SK-N-SH treated with all-trans-retinoic acid at 6 μM for 48 hours (cell line): ENCODE measurements at regions not wholly inside any gene's neighbourhood (a gene's known extent, or its start where the extent isn't known, plus 50 kb on each side); places are given as distances from the start of the nearest gene placed in this dataset.

Source experiments
- ATAC-seq: fragments of 200-7000 bp; cut with Tn5 transposase; 3 replicates; pipeline ENCODE4 v1.9.1; 2020; ENCODE audit warnings: mild to moderate bottlenecking, moderate library complexity
- ARNTL ChIP-seq: fragments of 450-650 bp; formaldehyde crosslinking; IDR thresholded peaks from 2 replicates; pipeline ENCODE4 v1.5.0; 2020; ENCODE audit warnings: low read depth, mild to moderate bottlenecking, moderate library complexity, borderline replicate concordance
- BACH2 ChIP-seq: fragments of 250-450 bp; sonication (Bioruptor Pico); IDR thresholded peaks from 2 replicates; pipeline ENCODE4 v1.9.0; 2021; ENCODE audit warnings: mild to moderate bottlenecking, borderline replicate concordance
- CSDC2 ChIP-seq: fragments of 250-450 bp; sonication (Bioruptor Pico); IDR thresholded peaks from 2 replicates; pipeline ENCODE4 v1.5.0; 2020; ENCODE audit warnings: mild to moderate bottlenecking, moderate library complexity
- ESRRG ChIP-seq: fragments of 250-450 bp; sonication (Bioruptor Pico); IDR thresholded peaks from 2 replicates; pipeline ENCODE4 v1.6.1; 2021; ENCODE audit warnings: mild to moderate bottlenecking
- ISL1 ChIP-seq: fragments of 250-450 bp; sonication (Bioruptor Pico); IDR thresholded peaks from 2 replicates; pipeline ENCODE4 v2.1.2; 2022; ENCODE audit warnings: mild to moderate bottlenecking, moderate library complexity
- OSR1 ChIP-seq: fragments of 250-450 bp; sonication (Bioruptor Pico); IDR thresholded peaks from 2 replicates; pipeline ENCODE4 v1.8.0; 2022; ENCODE audit warnings: moderate library complexity, mild to moderate bottlenecking, inconsistent platforms
- POU6F1 ChIP-seq: fragments of 250-450 bp; sonication (Bioruptor Pico); IDR thresholded peaks from 2 replicates; pipeline ENCODE4 v1.8.0; 2021; ENCODE audit warnings: low read depth, mild to moderate bottlenecking, moderate library complexity, borderline replicate concordance
- PPARA ChIP-seq: fragments of 250-450 bp; sonication (Bioruptor Pico); IDR thresholded peaks from 2 replicates; pipeline ENCODE4 v1.5.0; 2020; ENCODE audit warnings: mild to moderate bottlenecking, borderline replicate concordance
- RARB ChIP-seq: fragments of 250-450 bp; sonication (Bioruptor Pico); IDR thresholded peaks from 2 replicates; pipeline ENCODE4 v1.8.0; 2021; ENCODE audit warnings: mild to moderate bottlenecking, moderate library complexity
- SNAI2 ChIP-seq: fragments of 250-450 bp; sonication (Bioruptor Pico); IDR thresholded peaks from 2 replicates; pipeline ENCODE4 v1.5.0; 2020; ENCODE audit warnings: mild to moderate bottlenecking, moderate library complexity
- TCF4 ChIP-seq: fragments of 250-450 bp; sonication (Bioruptor Pico); IDR thresholded peaks from 2 replicates; pipeline ENCODE4 v1.8.0; 2021; ENCODE audit warnings: mild to moderate bottlenecking, moderate library complexity, borderline replicate concordance
- TOX ChIP-seq: fragments of 250-450 bp; sonication (Bioruptor Pico); IDR thresholded peaks from 2 replicates; pipeline ENCODE4 v1.8.0; 2021; ENCODE audit warnings: mild to moderate bottlenecking, moderate library complexity, borderline replicate concordance
- ZC3H10 ChIP-seq: fragments of 250-450 bp; sonication (Bioruptor Pico); IDR thresholded peaks from 2 replicates; pipeline ENCODE4 v1.5.1; 2021; ENCODE audit warnings: mild to moderate bottlenecking, moderate library complexity
- ZFP3 ChIP-seq: fragments of 250-450 bp; sonication (Bioruptor Pico); IDR thresholded peaks from 2 replicates; pipeline ENCODE4 v1.5.0; 2020; ENCODE audit warnings: mild to moderate bottlenecking, moderate library complexity
- ZFP30 ChIP-seq: fragments of 450-650 bp; formaldehyde crosslinking; IDR thresholded peaks from 2 replicates; pipeline ENCODE4 v1.5.0; 2022; ENCODE audit warnings: mild to moderate bottlenecking, moderate library complexity
- ZNF565 ChIP-seq: fragments of 450-650 bp; formaldehyde crosslinking; conservative IDR thresholded peaks from 2 replicates; pipeline ENCODE4 v1.5.0; 2020; ENCODE audit warnings: low read depth, mild to moderate bottlenecking, moderate library complexity
- ZNF70 ChIP-seq: fragments of 450-650 bp; formaldehyde crosslinking; IDR thresholded peaks from 2 replicates; pipeline ENCODE4 v1.5.0; 2020; ENCODE audit warnings: mild to moderate bottlenecking, moderate library complexity
- ZNF8 ChIP-seq: fragments of 450-650 bp; formaldehyde crosslinking; IDR thresholded peaks from 2 replicates; pipeline ENCODE4 v1.5.0; 2020; ENCODE audit warnings: mild to moderate bottlenecking, moderate library complexity
- TF ChIP-seq, protein P1 (sequence below): fragments of 250-450 bp; sonication (Bioruptor Pico); IDR thresholded peaks from 2 replicates; pipeline ENCODE4 v1.5.1; 2020; ENCODE audit warnings: low read depth, mild to moderate bottlenecking, moderate library complexity
- TF ChIP-seq, protein P2 (sequence below): fragments of 250-450 bp; sonication (Bioruptor Pico); IDR thresholded peaks from 2 replicates; pipeline ENCODE4 v1.8.0; 2020; ENCODE audit warnings: mild to moderate bottlenecking, moderate library complexity, borderline replicate concordance
- TF ChIP-seq, protein P3 (sequence below): fragments of 250-450 bp; sonication (Bioruptor Pico); IDR thresholded peaks from 2 replicates; pipeline ENCODE4 v1.5.0; 2020; ENCODE audit warnings: mild to moderate bottlenecking, moderate library complexity

GRCh38 chr3:792630-793029, 300.2 kb upstream of the CNTN6 start:
- ATAC-seq = no peak
- TF ChIP-seq ZNF565 = no peak
- no peak for TF ChIP-seq ZNF70
- no peak for TF ChIP-seq CSDC2 (CRISPR knock-in tag)
- TF ChIP-seq PPARA (CRISPR knock-in tag) = no peak
- TF ChIP-seq, protein P1, sequence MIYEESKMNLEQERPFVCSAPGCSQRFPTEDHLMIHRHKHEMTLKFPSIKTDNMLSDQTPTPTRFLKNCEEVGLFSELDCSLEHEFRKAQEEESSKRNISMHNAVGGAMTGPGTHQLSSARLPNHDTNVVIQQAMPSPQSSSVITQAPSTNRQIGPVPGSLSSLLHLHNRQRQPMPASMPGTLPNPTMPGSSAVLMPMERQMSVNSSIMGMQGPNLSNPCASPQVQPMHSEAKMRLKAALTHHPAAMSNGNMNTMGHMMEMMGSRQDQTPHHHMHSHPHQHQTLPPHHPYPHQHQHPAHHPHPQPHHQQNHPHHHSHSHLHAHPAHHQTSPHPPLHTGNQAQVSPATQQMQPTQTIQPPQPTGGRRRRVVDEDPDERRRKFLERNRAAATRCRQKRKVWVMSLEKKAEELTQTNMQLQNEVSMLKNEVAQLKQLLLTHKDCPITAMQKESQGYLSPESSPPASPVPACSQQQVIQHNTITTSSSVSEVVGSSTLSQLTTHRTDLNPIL (CRISPR knock-in tag) = no peak
- TF ChIP-seq BACH2 (CRISPR knock-in tag) = no peak
- no peak for TF ChIP-seq TOX (CRISPR knock-in tag)
- TF ChIP-seq ESRRG = no peak
- TF ChIP-seq ZC3H10 (CRISPR knock-in tag) = no peak
- TF ChIP-seq RARB (CRISPR knock-in tag) = no peak
- TF ChIP-seq ZFP30 (CRISPR knock-in tag) = no peak
- TF ChIP-seq, all 23 proteins: peak for 0

DNA sequence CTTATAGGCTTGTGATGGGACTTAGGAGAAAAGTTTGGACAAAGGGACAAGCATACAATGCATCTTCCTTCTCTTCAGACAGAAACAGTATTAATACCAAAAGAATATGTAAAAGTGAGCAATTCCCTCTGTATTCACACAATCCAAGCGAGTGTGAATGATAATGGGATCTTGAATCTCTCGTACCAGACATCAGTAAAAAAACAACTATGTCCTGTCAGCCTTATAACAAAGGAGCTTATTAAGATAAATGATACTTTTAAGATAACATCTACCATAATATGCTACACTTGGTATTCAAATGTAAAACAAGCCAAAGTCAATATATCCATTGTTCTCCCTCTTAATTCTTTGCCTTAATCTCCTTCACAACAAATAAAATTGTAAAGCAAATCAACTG, 288.6 kb upstream of the CNTN6 start:
- TF ChIP-seq BACH2 (CRISPR knock-in tag) = no peak
- no peak for TF ChIP-seq ZFP30 (CRISPR knock-in tag)
- TF ChIP-seq SNAI2 (CRISPR knock-in tag) = no peak
- TF ChIP-seq RARB (CRISPR knock-in tag) = no peak
- ATAC-seq = no peak

DNA sequence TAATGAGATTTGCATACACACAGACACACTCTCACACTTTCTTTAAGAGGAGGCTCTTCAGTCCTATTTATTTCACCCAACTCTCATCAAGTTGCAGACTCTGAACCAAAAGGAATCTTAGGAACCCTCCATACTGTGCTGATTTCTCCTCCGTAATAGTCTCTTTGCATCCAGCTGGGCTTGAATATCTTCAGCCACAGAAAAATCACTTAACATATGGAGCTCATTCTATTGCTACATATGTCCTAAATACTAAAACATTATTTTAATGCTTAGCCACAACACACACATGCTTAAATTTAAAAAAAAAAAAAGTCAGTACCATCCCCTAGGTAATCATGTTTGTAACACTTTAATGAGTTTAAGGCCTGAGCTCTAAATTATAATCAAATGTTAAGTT, 287.5 kb upstream of the CNTN6 start:
- ATAC-seq = no peak
- TF ChIP-seq TOX (CRISPR knock-in tag) = no peak
- TF ChIP-seq, protein P1 (CRISPR knock-in tag) = no peak
- TF ChIP-seq OSR1 = no peak
- TF ChIP-seq ARNTL = no peak
- TF ChIP-seq RARB (CRISPR knock-in tag) = no peak
- no peak for TF ChIP-seq ESRRG
- TF ChIP-seq, protein P2, sequence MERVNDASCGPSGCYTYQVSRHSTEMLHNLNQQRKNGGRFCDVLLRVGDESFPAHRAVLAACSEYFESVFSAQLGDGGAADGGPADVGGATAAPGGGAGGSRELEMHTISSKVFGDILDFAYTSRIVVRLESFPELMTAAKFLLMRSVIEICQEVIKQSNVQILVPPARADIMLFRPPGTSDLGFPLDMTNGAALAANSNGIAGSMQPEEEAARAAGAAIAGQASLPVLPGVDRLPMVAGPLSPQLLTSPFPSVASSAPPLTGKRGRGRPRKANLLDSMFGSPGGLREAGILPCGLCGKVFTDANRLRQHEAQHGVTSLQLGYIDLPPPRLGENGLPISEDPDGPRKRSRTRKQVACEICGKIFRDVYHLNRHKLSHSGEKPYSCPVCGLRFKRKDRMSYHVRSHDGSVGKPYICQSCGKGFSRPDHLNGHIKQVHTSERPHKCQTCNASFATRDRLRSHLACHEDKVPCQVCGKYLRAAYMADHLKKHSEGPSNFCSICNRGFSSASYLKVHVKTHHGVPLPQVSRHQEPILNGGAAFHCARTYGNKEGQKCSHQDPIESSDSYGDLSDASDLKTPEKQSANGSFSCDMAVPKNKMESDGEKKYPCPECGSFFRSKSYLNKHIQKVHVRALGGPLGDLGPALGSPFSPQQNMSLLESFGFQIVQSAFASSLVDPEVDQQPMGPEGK (CRISPR knock-in tag) = no peak
- TF ChIP-seq ISL1 (CRISPR knock-in tag) = no peak
- no peak for TF ChIP-seq BACH2 (CRISPR knock-in tag)
- TF ChIP-seq TCF4 (CRISPR knock-in tag) = no peak
- TF ChIP-seq, protein P3, sequence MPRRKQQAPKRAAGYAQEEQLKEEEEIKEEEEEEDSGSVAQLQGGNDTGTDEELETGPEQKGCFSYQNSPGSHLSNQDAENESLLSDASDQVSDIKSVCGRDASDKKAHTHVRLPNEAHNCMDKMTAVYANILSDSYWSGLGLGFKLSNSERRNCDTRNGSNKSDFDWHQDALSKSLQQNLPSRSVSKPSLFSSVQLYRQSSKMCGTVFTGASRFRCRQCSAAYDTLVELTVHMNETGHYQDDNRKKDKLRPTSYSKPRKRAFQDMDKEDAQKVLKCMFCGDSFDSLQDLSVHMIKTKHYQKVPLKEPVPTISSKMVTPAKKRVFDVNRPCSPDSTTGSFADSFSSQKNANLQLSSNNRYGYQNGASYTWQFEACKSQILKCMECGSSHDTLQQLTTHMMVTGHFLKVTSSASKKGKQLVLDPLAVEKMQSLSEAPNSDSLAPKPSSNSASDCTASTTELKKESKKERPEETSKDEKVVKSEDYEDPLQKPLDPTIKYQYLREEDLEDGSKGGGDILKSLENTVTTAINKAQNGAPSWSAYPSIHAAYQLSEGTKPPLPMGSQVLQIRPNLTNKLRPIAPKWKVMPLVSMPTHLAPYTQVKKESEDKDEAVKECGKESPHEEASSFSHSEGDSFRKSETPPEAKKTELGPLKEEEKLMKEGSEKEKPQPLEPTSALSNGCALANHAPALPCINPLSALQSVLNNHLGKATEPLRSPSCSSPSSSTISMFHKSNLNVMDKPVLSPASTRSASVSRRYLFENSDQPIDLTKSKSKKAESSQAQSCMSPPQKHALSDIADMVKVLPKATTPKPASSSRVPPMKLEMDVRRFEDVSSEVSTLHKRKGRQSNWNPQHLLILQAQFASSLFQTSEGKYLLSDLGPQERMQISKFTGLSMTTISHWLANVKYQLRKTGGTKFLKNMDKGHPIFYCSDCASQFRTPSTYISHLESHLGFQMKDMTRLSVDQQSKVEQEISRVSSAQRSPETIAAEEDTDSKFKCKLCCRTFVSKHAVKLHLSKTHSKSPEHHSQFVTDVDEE (CRISPR knock-in tag) = no peak
- no peak for TF ChIP-seq ZC3H10 (CRISPR knock-in tag)
- no peak for TF ChIP-seq ZFP3
- no peak for TF ChIP-seq POU6F1 (CRISPR knock-in tag)
- no peak for TF ChIP-seq ZNF8

DNA sequence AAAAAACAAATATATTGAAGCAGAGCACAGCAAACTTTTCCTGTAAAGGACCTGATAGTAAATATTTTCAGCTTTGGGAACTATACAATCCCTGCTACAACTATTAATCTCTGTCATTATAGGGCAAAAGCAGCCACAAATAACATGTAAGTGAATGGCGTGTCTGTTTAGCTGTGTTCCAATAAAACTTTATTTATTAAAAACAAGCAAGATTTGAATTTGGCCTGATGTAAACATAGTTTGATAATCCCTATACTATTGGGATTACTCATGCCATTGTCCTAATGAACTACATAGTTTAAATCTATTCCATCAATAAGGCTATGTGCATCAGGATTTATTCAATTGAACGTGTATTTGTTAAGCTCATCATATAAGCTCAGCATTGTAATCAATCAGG, 286.8 kb upstream of the CNTN6 start:
- ATAC-seq = no peak
- TF ChIP-seq ZFP3 (no peak), ESRRG (no peak), SNAI2 (CRISPR knock-in tag) (no peak), RARB (CRISPR knock-in tag) (no peak), BACH2 (CRISPR knock-in tag) (no peak), TCF4 (CRISPR knock-in tag) (no peak), ZC3H10 (CRISPR knock-in tag) (no peak), OSR1 (no peak), ZNF565 (no peak), PPARA (CRISPR knock-in tag) (no peak), POU6F1 (CRISPR knock-in tag) (no peak)
- TF ChIP-seq, protein P1 (CRISPR knock-in tag) = no peak
- TF ChIP-seq, protein P2 (CRISPR knock-in tag) = no peak
